ENCODE measurements at regions not wholly inside any gene's neighbourhood (a gene's known extent, or its start where the extent isn't known, plus 50 kb on each side); places are given as distances from the start of the nearest gene placed in this dataset.

DNA sequence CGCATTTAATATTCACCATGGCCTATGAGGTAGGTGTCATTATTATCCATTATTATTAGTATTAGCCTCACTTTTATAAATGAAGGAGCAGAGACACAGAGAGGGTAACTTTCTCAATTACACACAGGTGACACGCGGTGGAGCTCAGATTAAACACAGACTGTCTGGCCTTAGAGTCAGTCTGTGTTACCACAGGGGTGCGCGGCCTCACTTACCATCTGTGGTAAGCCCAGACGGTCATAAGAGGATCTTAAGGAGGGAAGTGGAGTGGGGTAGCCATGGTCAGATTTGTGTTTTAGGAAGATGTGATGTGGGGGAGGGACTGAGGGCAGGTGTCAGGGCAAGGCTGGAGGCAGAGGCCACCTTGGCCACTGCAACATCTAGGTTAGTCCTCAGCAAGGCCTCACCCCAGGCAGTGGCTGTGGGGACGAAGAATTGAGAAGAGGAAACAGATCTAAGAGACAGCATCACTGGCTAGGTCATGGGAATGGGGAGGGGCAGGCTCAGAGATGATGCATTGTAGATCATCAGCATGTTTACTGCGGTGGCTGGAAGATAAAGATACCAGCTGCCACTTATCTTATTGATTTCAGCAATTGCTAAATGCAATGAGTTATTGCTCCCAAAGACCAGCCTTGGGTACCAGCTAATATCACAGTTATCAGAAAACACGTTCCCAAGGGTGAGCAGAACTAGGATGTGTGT, 67.1 kb downstream of the SERPINA3 start:
- 90% methylated on average over 9 of the region's 9 CpGs for WGBS
- Histone ChIP-seq H3K9me3 (ENCODE audit: control insufficient read depth in 2 of 2, insufficient read depth in 1 of 2, low read length in 1 of 2) (no peaks in the 10 kb centered on the region), H3K4me1 (ENCODE audit: control insufficient read depth in 2 of 2, insufficient read depth in 2 of 2, low read length in 2 of 2) (no peaks in the 10 kb centered on the region), H3K27me3 (ENCODE audit: control insufficient read depth in 2 of 2, insufficient read depth in 1 of 2, low read length in 1 of 2) (no peaks in the 10 kb centered on the region), H3K36me3 (ENCODE audit: control insufficient read depth in 2 of 2, insufficient read depth in 2 of 2, low read length in 1 of 2) (no peaks in the 10 kb centered on the region), H3K4me3 (ENCODE audit: low read length in 2 of 2) (no peak overlapping the region), H3K27ac (ENCODE audit: low read depth in 1 of 2, low read length in 1 of 2) (no peak overlapping the region)
- no peak for DNase-seq (ENCODE audit: low read depth in 6 of 9, low spot score in 9 of 9)

DNA sequence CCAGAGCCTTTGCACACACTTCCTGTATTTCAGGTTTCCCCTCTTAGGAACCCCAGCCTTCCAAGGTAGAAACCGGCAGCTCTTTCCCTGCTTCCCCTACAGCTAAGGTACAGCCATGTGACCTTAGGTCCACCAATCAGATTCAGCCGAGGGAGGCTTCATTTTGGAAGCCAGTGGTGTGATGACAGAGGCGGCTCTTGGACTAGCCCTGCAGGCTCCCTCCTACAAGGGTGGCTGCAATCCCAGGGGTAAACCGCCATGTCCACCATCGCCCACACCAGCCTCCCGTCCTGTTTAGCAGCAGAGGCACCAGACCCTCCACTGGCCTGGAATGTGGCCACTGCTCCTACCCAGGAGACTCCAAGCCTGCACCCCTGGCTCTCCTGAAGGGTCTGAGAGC, 65.6 kb downstream of the SERPINA3 start:
- Histone ChIP-seq H3K9me3 (ENCODE audit: control insufficient read depth in 2 of 2, insufficient read depth in 1 of 2, low read length in 1 of 2) (no peaks in the 10 kb centered on the region), H3K4me3 (ENCODE audit: low read length in 2 of 2) (no peak overlapping the region), H3K27ac (ENCODE audit: low read depth in 1 of 2, low read length in 1 of 2) (no peak overlapping the region), H3K27me3 (ENCODE audit: control insufficient read depth in 2 of 2, insufficient read depth in 1 of 2, low read length in 1 of 2) (no peaks in the 10 kb centered on the region), H3K36me3 (ENCODE audit: control insufficient read depth in 2 of 2, insufficient read depth in 2 of 2, low read length in 1 of 2) (no peaks in the 10 kb centered on the region), H3K4me1 (ENCODE audit: control insufficient read depth in 2 of 2, insufficient read depth in 2 of 2, low read length in 2 of 2) (no peaks in the 10 kb centered on the region)
- 87% methylated on average over 6 of the region's 6 CpGs for WGBS
- no peak for DNase-seq (ENCODE audit: low read depth in 6 of 9, low spot score in 9 of 9)

DNA sequence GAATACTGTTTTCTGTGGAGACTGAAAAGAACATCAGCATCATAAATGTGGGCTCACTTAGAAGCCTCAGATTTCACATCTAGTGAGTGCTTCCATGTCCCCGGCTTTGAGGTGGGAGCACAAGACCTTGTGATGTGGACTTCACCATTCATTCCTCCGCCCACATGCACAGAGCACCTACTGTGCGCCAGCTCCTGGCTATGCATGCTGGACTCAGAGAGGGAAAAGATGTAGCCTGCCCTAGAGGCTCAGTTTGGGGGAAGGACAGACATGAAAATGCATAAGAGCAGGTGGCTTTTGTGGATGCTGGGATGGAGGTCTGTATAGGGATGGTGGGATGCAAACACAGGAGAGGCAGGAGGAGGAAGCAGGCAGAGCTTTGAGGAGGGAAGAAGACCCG, 65.0 kb downstream of the SERPINA3 start:
- WGBS: 91% methylated on average over 4 of the region's 4 CpGs
- Histone ChIP-seq H3K9me3 (ENCODE audit: control insufficient read depth in 2 of 2, insufficient read depth in 1 of 2, low read length in 1 of 2) (no peaks in the 10 kb centered on the region), H3K4me3 (ENCODE audit: low read length in 2 of 2) (no peak overlapping the region), H3K27me3 (ENCODE audit: control insufficient read depth in 2 of 2, insufficient read depth in 1 of 2, low read length in 1 of 2) (no peaks in the 10 kb centered on the region), H3K27ac (ENCODE audit: low read depth in 1 of 2, low read length in 1 of 2) (no peak overlapping the region), H3K36me3 (ENCODE audit: control insufficient read depth in 2 of 2, insufficient read depth in 2 of 2, low read length in 1 of 2) (no peaks in the 10 kb centered on the region), H3K4me1 (ENCODE audit: control insufficient read depth in 2 of 2, insufficient read depth in 2 of 2, low read length in 2 of 2) (no peaks in the 10 kb centered on the region)
- DNase-seq (ENCODE audit: low read depth in 6 of 9, low spot score in 9 of 9): no peak

GRCh38 chr14:94676495-94677185, 64.4 kb downstream of the SERPINA3 start:
- no peak for DNase-seq (ENCODE audit: low read depth in 6 of 9, low spot score in 9 of 9)
- 67% methylated on average over 4 of the region's 4 CpGs for whole genome bisulfite sequencing

DNA sequence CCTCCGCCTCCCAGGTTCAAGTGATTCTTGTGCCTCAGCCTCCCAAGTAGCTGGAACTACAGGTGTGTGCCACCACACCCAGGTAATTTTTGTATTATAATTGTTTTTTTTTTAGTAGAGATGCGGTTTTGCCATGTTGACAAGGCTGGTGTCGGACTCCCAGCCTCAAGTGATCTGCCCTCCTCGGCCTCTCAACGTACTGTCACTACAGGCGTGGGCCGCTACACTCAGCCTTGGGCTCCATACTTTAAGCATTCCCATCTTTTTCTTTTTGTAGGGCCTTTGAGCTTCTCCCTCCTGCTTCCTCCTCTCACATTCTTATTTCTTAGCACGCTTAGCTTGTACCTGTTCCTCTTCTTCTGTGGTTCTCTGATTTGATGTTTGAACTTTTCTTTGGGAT, 62.8 kb downstream of the SERPINA3 start:
- no peaks in the 10 kb centered on the region for H3K4me1 ChIP-seq (ENCODE audit: control insufficient read depth in 2 of 2, insufficient read depth in 2 of 2, low read length in 2 of 2)
- no peak for DNase-seq (ENCODE audit: low read depth in 6 of 9, low spot score in 9 of 9)
- no peaks in the 10 kb centered on the region for H3K27me3 ChIP-seq (ENCODE audit: control insufficient read depth in 2 of 2, insufficient read depth in 1 of 2, low read length in 1 of 2)
- no peak overlapping the region for H3K27ac ChIP-seq (ENCODE audit: low read depth in 1 of 2, low read length in 1 of 2)
- H3K9me3 ChIP-seq (ENCODE audit: control insufficient read depth in 2 of 2, insufficient read depth in 1 of 2, low read length in 1 of 2): no peaks in the 10 kb centered on the region
- no peaks in the 10 kb centered on the region for H3K36me3 ChIP-seq (ENCODE audit: control insufficient read depth in 2 of 2, insufficient read depth in 2 of 2, low read length in 1 of 2)
- no peak overlapping the region for H3K4me3 ChIP-seq (ENCODE audit: low read length in 2 of 2)
- WGBS: 95% methylated on average over 8 of the region's 8 CpGs

More at GRCh38 chr14:94676495-94677185, 64.4 kb downstream of the SERPINA3 start:
- H3K27me3 ChIP-seq (ENCODE audit: control insufficient read depth in 2 of 2, insufficient read depth in 1 of 2, low read length in 1 of 2): no peaks in the 10 kb centered on the region
- no peaks in the 10 kb centered on the region for H3K4me1 ChIP-seq (ENCODE audit: control insufficient read depth in 2 of 2, insufficient read depth in 2 of 2, low read length in 2 of 2)
- no peaks in the 10 kb centered on the region for H3K9me3 ChIP-seq (ENCODE audit: control insufficient read depth in 2 of 2, insufficient read depth in 1 of 2, low read length in 1 of 2)
- H3K36me3 ChIP-seq (ENCODE audit: control insufficient read depth in 2 of 2, insufficient read depth in 2 of 2, low read length in 1 of 2): no peaks in the 10 kb centered on the region
- H3K27ac ChIP-seq (ENCODE audit: low read depth in 1 of 2, low read length in 1 of 2): no peak overlapping the region
- H3K4me3 ChIP-seq (ENCODE audit: low read length in 2 of 2): no peak overlapping the region

DNA sequence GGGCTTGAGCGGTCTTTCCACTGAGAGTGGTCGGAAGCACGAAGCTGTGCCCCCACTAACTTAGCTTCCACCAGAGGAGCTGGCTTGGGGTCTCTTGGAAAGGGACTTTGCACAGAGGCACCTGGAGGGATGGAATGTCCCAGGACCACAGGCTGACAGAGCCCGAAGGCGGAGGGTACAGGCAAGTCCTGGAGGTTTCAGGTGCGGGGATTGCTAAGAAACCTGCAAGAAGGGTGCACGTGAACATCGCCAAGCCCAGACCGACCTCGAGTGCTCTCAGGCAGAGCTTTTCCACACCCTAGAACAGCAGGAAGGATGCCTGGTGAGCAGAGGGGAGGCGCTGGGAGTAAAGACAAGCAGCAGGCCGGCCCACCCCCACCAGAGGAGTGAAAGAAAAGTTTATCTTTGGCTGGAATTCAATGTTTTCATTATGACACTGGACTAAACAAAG, 61.6 kb downstream of the SERPINA3 start:
- Histone ChIP-seq H3K27me3 (ENCODE audit: control insufficient read depth in 2 of 2, insufficient read depth in 1 of 2, low read length in 1 of 2) (no peaks in the 10 kb centered on the region), H3K4me3 (ENCODE audit: low read length in 2 of 2) (no peak overlapping the region), H3K9me3 (ENCODE audit: control insufficient read depth in 2 of 2, insufficient read depth in 1 of 2, low read length in 1 of 2) (no peaks in the 10 kb centered on the region), H3K4me1 (ENCODE audit: control insufficient read depth in 2 of 2, insufficient read depth in 2 of 2, low read length in 2 of 2) (no peaks in the 10 kb centered on the region), H3K27ac (ENCODE audit: low read depth in 1 of 2, low read length in 1 of 2) (no peak overlapping the region), H3K36me3 (ENCODE audit: control insufficient read depth in 2 of 2, insufficient read depth in 2 of 2, low read length in 1 of 2) (no peaks in the 10 kb centered on the region)
- 84% methylated on average over 12 of the region's 12 CpGs for WGBS
- DNase-seq (ENCODE audit: low read depth in 6 of 9, low spot score in 9 of 9): no peak

Measured in thymus (tissue), 11 donors.